ENCODE measurements at regions not wholly inside any gene's neighbourhood (a gene's known extent, or its start where the extent isn't known, plus 50 kb on each side); places are given as distances from the start of the nearest gene placed in this dataset.

DNA sequence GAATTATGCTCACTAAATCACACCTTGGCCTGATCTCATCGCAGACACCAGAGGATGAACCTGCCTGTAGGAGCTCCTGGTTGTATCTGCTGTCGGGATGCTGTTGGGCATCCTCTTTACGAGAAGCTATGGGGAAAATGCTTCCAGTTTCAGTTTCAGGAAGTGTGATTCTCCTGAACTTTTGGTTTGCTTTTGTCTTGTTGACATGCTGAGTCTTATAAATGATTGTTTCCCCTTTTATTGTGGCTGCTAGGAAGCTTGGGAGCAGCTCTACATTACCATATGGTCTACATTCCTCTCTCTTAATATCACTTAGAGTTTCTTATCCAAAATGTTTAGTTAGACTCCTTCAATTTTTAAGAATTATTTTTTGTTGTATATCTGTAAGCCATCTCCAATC is 227.5 kb downstream of the MTX2 start:
- TF ChIP-seq ZNF350 (tag by site-specific recombination; IDR thresholded peaks at IDR 0.05) = no peak
- TF ChIP-seq, protein P1, sequence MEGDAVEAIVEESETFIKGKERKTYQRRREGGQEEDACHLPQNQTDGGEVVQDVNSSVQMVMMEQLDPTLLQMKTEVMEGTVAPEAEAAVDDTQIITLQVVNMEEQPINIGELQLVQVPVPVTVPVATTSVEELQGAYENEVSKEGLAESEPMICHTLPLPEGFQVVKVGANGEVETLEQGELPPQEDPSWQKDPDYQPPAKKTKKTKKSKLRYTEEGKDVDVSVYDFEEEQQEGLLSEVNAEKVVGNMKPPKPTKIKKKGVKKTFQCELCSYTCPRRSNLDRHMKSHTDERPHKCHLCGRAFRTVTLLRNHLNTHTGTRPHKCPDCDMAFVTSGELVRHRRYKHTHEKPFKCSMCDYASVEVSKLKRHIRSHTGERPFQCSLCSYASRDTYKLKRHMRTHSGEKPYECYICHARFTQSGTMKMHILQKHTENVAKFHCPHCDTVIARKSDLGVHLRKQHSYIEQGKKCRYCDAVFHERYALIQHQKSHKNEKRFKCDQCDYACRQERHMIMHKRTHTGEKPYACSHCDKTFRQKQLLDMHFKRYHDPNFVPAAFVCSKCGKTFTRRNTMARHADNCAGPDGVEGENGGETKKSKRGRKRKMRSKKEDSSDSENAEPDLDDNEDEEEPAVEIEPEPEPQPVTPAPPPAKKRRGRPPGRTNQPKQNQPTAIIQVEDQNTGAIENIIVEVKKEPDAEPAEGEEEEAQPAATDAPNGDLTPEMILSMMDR (tag by site-specific recombination; IDR thresholded peaks at IDR 0.05) = no peak
- TF ChIP-seq, protein P2, sequence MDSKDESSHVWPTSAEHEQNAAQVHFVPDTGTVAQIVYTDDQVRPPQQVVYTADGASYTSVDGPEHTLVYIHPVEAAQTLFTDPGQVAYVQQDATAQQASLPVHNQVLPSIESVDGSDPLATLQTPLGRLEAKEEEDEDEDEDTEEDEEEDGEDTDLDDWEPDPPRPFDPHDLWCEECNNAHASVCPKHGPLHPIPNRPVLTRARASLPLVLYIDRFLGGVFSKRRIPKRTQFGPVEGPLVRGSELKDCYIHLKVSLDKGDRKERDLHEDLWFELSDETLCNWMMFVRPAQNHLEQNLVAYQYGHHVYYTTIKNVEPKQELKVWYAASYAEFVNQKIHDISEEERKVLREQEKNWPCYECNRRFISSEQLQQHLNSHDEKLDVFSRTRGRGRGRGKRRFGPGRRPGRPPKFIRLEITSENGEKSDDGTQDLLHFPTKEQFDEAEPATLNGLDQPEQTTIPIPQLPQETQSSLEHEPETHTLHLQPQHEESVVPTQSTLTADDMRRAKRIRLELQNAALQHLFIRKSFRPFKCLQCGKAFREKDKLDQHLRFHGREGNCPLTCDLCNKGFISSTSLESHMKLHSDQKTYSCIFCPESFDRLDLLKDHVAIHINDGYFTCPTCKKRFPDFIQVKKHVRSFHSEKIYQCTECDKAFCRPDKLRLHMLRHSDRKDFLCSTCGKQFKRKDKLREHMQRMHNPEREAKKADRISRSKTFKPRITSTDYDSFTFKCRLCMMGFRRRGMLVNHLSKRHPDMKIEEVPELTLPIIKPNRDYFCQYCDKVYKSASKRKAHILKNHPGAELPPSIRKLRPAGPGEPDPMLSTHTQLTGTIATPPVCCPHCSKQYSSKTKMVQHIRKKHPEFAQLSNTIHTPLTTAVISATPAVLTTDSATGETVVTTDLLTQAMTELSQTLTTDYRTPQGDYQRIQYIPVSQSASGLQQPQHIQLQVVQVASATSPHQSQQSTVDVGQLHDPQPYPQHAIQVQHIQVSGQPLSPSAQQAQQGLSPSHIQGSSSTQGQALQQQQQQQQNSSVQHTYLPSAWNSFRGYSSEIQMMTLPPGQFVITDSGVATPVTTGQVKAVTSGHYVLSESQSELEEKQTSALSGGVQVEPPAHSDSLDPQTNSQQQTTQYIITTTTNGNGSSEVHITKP (tag by site-specific recombination; IDR thresholded peaks at IDR 0.05) = no peak
- TF ChIP-seq WT1 (tag by site-specific recombination; IDR thresholded peaks at IDR 0.05) = no peak
- no peak for TF ChIP-seq ZNF76 (tag by site-specific recombination; IDR thresholded peaks at IDR 0.05; ENCODE audit: borderline replicate concordance, low read depth)
